GM19043 (cell line): ENCODE measurements at regions not wholly inside any gene's neighbourhood (a gene's known extent, or its start where the extent isn't known, plus 50 kb on each side); places are given as distances from the start of the nearest gene placed in this dataset.

Source experiments
- ATAC-seq: cut with Tn5 transposase; IDR thresholded peaks from one replicate; pipeline ENCODE4 v1.9.1; 2021; ENCODE audit warnings: low read depth; ENCODE audit not compliant: unreplicated experiment

- ATAC-seq = no peak
These were observed 55.5 kb upstream of the SLC5A12 start for GRCh38 chr11:26777372-26777808.

- no peak for ATAC-seq
These were observed 56.3 kb upstream of the SLC5A12 start for GRCh38 chr11:26778000-26778757.

DNA sequence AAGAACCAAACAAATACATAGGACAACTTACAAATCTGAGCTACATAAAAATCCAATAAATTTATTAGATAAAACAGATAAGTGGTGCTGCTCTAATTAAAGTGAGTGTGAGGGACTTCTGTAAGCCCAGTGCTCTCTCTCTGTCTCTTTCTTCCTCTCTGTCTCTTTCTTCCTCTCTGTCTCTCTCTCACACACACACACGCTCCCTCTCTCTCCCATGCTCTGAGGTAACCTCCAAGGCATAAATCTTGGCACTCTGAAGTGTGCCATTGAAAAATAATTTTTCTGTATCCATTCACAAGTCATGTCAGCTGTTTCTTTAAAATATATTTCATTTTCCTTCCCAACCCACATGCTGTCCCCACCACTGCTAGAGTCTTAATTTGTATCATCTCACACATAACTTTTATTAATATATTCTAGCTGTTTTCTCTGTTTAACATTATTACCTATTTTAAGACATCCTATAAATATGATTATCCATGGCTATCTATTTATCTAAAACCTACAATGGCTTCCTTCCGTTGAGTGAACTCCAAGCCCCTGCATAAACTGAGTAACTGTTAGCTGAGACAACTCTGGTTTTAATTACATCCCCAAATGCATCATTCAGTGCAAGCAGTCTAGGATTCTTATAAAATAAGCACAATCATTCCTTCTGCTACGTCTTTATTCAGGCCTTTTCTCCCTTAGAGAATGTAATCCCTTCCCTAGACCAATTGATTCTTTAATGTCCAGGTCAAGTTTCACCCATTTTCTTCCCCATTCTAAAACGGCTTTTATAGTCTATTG, 57.4 kb upstream of the SLC5A12 start:
- ATAC-seq = no peak

- ATAC-seq = no peak
These were observed 58.7 kb upstream of the SLC5A12 start for GRCh38 chr11:26780376-26781085.

- no peak for ATAC-seq
These were observed 60.5 kb upstream of the SLC5A12 start for GRCh38 chr11:26782220-26782965.

GRCh38 chr11:26783997-26784396, 62.1 kb upstream of the SLC5A12 start:
- no peak for ATAC-seq

- no peak for ATAC-seq
These were observed 68.9 kb upstream of the SLC5A12 start for GRCh38 chr11:26790738-26791137.

- ATAC-seq = no peak
These were observed 71.1 kb upstream of the SLC5A12 start for GRCh38 chr11:26792941-26793340.

DNA sequence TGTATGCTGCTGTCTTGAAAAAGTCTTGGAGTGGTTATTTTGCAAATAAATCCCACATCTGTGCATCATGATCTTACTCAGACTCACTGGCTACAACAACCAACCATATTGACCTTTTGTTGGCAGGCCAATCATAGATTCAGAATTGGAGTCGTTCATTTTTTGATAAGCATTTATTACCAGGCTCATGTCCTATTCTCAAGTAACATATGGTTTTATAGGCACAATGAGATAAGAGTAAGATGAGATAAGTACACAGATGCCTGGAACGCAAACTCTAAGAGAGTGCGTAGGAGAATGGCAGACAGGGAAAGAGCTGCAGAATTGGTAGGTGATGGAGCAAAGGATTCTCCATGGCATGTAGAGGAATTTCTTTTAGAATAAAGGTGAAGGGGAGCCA, 71.6 kb upstream of the SLC5A12 start:
- no peak for ATAC-seq

- ATAC-seq = no peak
These were observed 79.7 kb upstream of the SLC5A12 start for GRCh38 chr11:26801601-26802000.

- no peak for ATAC-seq
These were observed 83.1 kb upstream of the SLC5A12 start for GRCh38 chr11:26805001-26805400.

DNA sequence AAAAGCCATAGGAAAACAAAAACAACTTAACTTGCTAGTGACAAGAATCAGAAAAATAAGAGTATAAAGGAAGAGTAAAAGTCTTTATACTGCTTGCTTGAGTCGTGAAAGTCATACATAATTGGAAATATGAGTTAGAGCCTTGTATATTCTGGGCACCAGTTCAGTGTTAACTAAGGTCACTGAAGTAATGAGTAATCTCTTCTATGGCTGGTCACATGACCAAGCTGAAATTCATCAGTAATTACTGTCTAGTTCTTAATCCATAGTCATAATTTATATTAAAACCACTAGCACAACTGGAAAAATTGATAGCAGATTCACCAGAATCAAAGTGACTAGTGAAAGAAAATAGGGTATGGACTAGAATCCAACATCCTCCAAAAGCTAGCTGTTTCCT, 84.4 kb upstream of the SLC5A12 start:
- ATAC-seq = no peak

DNA sequence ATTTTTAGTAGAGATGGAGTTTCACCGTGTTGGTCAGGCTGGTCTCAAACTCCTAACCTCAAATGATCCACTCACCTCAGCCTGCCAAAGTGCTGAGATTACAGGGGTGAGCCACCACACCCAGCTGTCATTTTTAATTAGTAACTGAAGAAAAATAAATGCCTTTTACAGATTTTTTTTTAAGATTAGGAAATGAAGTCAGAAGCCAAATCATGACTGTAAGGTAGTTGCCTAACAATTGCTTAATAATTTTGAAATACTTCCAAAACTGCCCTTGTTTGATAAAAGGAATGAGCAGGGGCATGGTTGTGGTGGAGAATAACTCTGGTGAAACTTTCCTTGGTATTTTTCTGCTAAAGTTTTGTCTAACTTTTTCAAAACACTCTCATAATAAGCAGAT, 98.9 kb upstream of the SLC5A12 start:
- no peak for ATAC-seq

GRCh38 chr11:26823963-26824362, 102.1 kb upstream of the SLC5A12 start:
- ATAC-seq = no peak

- ATAC-seq = no peak
These were observed 105.8 kb upstream of the SLC5A12 start for GRCh38 chr11:26827567-26828081.

DNA sequence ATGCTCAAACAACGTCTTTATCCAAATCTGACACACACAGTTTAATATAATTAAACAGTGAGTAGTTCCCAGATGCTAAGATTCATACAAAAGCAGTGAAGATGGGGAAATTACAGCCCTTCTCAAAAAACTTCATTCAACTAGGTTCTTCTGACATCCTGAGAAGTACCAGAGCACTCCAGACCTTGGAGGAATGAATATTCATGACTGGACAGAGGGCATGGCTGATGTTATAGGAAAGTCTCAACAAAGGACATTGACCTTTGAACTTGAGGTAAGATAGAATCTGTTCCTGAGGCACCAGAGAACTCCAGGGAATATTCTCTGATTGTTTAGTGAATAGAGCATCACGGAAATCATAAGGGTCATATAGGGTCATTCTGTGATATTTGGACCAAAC, 106.4 kb upstream of the SLC5A12 start:
- ATAC-seq = no peak

GRCh38 chr11:26830218-26830617, 108.4 kb upstream of the SLC5A12 start:
- no peak for ATAC-seq

DNA sequence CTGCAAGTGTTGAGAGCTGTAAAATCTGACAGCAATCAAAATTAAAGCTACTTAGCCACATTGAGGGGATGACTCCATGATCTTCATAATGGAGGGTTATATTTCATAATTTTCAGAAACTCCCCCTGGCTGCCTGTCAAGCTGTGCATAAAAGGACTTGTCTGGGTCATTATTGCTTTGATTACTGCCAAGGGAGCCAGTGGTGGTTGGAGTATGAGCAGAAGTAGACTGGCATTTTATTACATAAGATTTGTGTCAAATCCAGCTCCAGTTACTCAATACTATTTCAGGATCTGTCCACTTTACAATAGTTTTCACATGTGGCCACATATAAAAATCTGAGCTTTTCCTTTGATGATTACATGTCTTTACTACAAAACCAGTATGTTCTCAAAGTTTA, 108.9 kb upstream of the SLC5A12 start:
- ATAC-seq = no peak

- ATAC-seq = no peak
These were observed 112.7 kb upstream of the SLC5A12 start for GRCh38 chr11:26834601-26835000.

DNA sequence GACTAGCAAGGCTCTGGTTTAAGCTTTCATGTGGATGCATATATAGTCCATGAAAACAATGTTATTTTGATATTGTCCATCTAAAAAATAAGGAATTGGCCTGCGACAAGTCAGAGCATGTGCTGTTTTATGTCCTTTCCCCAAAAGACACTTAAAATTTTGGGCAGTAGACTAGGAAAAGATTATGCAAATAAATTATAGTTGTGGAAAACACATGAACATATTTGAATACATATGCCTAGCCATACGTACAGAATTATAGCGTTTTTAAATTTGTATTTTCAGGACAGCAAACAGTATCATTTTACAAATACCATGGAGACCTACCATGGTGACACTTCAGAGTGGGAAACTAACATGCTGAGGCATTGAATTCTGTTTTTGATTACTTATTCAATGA, 113.8 kb upstream of the SLC5A12 start:
- ATAC-seq = no peak
